Suprapubic skin (tissue), 4 donors: ENCODE measurements at regions not wholly inside any gene's neighbourhood (a gene's known extent, or its start where the extent isn't known, plus 50 kb on each side); places are given as distances from the start of the nearest gene placed in this dataset.

Experiments
- DNase-seq, 2 donors: peaks; one replicate each; pipeline ENCODE4 v3.0.0-alpha.2; 2019; ENCODE audit warnings: low spot score in 2 of 2
- H3K27ac ChIP-seq: fragments of 200-600 bp; sonication (generic); one replicate; pipeline ENCODE4 v1.5.1; 2019
- H3K27me3 ChIP-seq: fragments of 200-600 bp; sonication (generic); one replicate; pipeline ENCODE4 v1.5.1; 2019
- H3K36me3 ChIP-seq: fragments of 200-600 bp; sonication (generic); one replicate; pipeline ENCODE4 v1.5.1; 2019
- H3K4me1 ChIP-seq: fragments of 200-600 bp; sonication (generic); one replicate; pipeline ENCODE4 v1.5.1; 2019
- H3K4me3 ChIP-seq: fragments of 200-600 bp; sonication (generic); one replicate; pipeline ENCODE4 v1.5.1; 2019; ENCODE audit warnings: mild to moderate bottlenecking
- H3K9me3 ChIP-seq: fragments of 200-600 bp; sonication (generic); one replicate; pipeline ENCODE4 v1.5.1; 2019
- CTCF ChIP-seq, 2 donors: fragments of 200-600 bp in 1 of 2; fragments of 450-650 bp in 1 of 2; sonication (generic) in 1 of 2; IDR thresholded peaks; one replicate each; pipeline ENCODE4 v1.5.1; 2016 to 2019; ENCODE audit warnings: antibody characterized with exemption in 2 of 2, mild to moderate bottlenecking in 1 of 2, moderate library complexity in 1 of 2
- EP300 ChIP-seq: sonication (generic); formaldehyde crosslinking; IDR thresholded peaks from one replicate; pipeline ENCODE4 v1.6.1; 2017; ENCODE audit warnings: antibody characterized with exemption
- POLR2A ChIP-seq, 2 donors: fragments of 450-650 bp; IDR thresholded peaks; one replicate each; pipeline ENCODE4 v1.6.1; 2017; ENCODE audit warnings: antibody characterized with exemption in 2 of 2, mild to moderate bottlenecking in 2 of 2, moderate library complexity in 2 of 2
- POLR2AphosphoS5 ChIP-seq, 3 donors: sonication (generic); formaldehyde crosslinking; IDR thresholded peaks; one replicate each; pipeline ENCODE4 v1.6.1; 2017; ENCODE audit warnings: antibody characterized with exemption in 3 of 3
- WGBS: methylation state at CpG from one replicate; pipeline ENCODE4 v1.1.5; 2018; 5-methylcytosine and 5-hydroxymethylcytosine counted together

- WGBS: 82% methylated on average over 5 of the region's 5 CpGs
- Histone ChIP-seq H3K4me1 (no peaks in the 10 kb centered on the region), H3K36me3 (no peaks in the 10 kb centered on the region), H3K27ac (no peak overlapping the region), H3K9me3 (no peaks in the 10 kb centered on the region), H3K4me3 (no peak overlapping the region), H3K27me3 (no peaks in the 10 kb centered on the region)
- TF ChIP-seq EP300 (no peak), POLR2AphosphoS5 (IDR thresholded peaks at IDR 0.05) (no peak), CTCF (IDR thresholded peaks at IDR 0.05) (no peak), POLR2A (IDR thresholded peaks at IDR 0.05) (no peak)
- DNase-seq: no peak
Measured at GRCh38 chr3:152155246-152156020, 113.3 kb upstream of the MBNL1 start.

- DNase-seq: no peak
- TF ChIP-seq POLR2A (IDR thresholded peaks at IDR 0.05): no peak
- TF ChIP-seq POLR2AphosphoS5 (IDR thresholded peaks at IDR 0.05): no peak
- TF ChIP-seq EP300: no peak
- TF ChIP-seq CTCF (IDR thresholded peaks at IDR 0.05): no peak
Measured at GRCh38 chr3:152156880-152157279, 111.8 kb upstream of the MBNL1 start.

DNA sequence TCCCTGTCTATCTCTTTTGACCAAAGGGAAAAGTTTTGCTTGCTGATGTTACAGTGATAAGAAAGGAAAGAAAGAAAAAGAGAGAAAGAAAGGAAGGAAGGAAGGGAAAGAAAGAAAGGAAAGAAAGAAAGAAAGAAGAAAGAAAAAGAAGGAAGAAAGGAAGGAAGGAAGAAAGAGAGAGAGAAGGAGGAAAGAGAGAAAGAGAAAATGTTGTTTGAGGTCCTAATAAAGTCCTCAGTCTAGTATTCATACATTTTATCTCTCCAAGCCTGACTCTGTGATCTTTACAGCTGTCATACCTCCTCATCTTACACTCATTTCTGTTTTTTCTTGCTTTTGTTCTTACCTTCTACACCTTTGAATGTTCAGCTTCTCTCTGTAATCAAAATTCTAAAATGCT lies 111.4 kb upstream of the MBNL1 start:
- H3K27ac ChIP-seq: no peak overlapping the region

More at GRCh38 chr3:152156880-152157279, 111.8 kb upstream of the MBNL1 start:
- Histone ChIP-seq H3K4me3 (no peak overlapping the region), H3K36me3 (no peaks in the 10 kb centered on the region), H3K4me1 (no peaks in the 10 kb centered on the region), H3K27ac (no peak overlapping the region), H3K9me3 (no peaks in the 10 kb centered on the region), H3K27me3 (no peaks in the 10 kb centered on the region)
- WGBS: 68% methylated on average over 3 of the region's 3 CpGs

DNA sequence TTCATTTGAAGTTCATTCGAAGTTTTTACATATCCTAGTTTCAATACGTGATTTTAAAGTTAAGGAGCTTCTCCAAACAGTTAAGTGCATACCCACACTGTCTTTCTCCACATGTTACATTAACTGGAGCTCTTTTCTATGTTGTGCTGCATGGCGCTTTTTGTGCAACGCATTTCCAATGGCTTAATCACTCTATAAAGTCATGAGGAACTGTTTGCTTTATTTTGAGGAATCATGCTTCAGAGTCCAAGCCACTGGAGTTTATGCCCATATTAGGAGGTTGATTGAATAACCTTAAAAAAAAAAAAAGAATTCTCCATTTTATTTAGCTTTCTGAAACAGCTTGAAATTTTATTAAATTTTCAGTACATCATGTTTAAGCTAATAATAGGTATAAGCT lies 109.4 kb upstream of the MBNL1 start:
- 83% methylated on average over 4 of the region's 4 CpGs for WGBS
- Histone ChIP-seq H3K9me3 (no peaks in the 10 kb centered on the region), H3K4me1 (no peaks in the 10 kb centered on the region), H3K36me3 (no peaks in the 10 kb centered on the region), H3K27ac (no peak overlapping the region), H3K4me3 (no peak overlapping the region), H3K27me3 (no peaks in the 10 kb centered on the region)
- TF ChIP-seq EP300: no peak
- no peak for TF ChIP-seq POLR2AphosphoS5 (IDR thresholded peaks at IDR 0.05)
- no peak for TF ChIP-seq CTCF (IDR thresholded peaks at IDR 0.05)
- TF ChIP-seq POLR2A (IDR thresholded peaks at IDR 0.05): no peak
- DNase-seq: no peak

More for the DNA sequence above, 111.4 kb upstream of the MBNL1 start:
- Histone ChIP-seq H3K4me3 (no peak overlapping the region), H3K4me1 (no peaks in the 10 kb centered on the region), H3K27me3 (no peaks in the 10 kb centered on the region), H3K36me3 (no peaks in the 10 kb centered on the region), H3K9me3 (no peaks in the 10 kb centered on the region)
- DNase-seq: no peak
- no peak for TF ChIP-seq POLR2AphosphoS5 (IDR thresholded peaks at IDR 0.05)
- TF ChIP-seq POLR2A (IDR thresholded peaks at IDR 0.05): no peak
- TF ChIP-seq EP300: no peak
- no peak for TF ChIP-seq CTCF (IDR thresholded peaks at IDR 0.05)

DNA sequence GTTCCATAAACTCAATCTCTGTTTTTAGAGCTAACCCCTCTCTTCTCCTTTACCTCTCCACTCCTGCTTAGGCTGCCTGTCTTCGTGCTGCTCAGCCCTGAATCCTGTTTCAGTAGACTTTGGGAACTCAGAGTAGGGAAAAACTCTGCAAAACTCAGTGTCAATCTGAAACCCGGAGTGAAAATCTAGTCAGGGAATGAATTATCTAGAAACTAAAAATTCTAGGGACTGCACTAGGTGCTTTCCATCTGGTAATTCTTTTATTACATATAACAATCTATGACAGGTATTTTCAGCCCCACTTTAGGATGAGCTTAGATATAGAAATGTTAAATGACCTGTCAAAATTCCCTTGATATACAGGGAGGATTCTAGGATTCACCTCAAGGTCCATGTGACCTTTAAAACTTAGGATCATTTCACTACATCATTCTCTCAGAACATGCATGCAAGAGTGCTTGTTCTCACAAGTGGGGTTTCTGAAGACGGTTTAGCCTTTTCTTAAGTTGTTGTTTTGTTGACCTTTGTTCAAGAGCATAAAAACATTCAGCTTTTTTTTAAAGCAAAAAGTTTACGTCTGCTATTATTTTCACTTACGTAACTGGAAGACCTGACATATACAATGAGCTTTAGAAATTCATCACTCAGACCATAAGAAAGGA lies 108.2 kb upstream of the MBNL1 start:
- Histone ChIP-seq H3K36me3 (no peaks in the 10 kb centered on the region), H3K27ac (no peak overlapping the region), H3K9me3 (no peaks in the 10 kb centered on the region), H3K4me1 (no peaks in the 10 kb centered on the region), H3K27me3 (no peaks in the 10 kb centered on the region), H3K4me3 (no peak overlapping the region)
- 87% methylated on average over 5 of the region's 5 CpGs for WGBS
- TF ChIP-seq CTCF (IDR thresholded peaks at IDR 0.05) (no peak), POLR2AphosphoS5 (IDR thresholded peaks at IDR 0.05) (no peak), POLR2A (IDR thresholded peaks at IDR 0.05) (no peak), EP300 (no peak)
- DNase-seq: no peak
